ENCODE measurements at regions not wholly inside any gene's neighbourhood (a gene's known extent, or its start where the extent isn't known, plus 50 kb on each side); places are given as distances from the start of the nearest gene placed in this dataset.

- TF ChIP-seq CTCF (IDR thresholded peaks at IDR 0.05) (no peak), POLR2A (IDR thresholded peaks at IDR 0.05) (no peak)
These were observed 207.3 kb downstream of the NECTIN3 start for GRCh38 chr3:111278959-111279358.

All from testis (tissue), 2 donors.